ENCODE measurements at regions not wholly inside any gene's neighbourhood (a gene's known extent, or its start where the extent isn't known, plus 50 kb on each side); places are given as distances from the start of the nearest gene placed in this dataset.

- no peak for DNase-seq
These were observed 503.0 kb downstream of the EFNB2 start for GRCh38 chr13:106032441-106032840.

DNA sequence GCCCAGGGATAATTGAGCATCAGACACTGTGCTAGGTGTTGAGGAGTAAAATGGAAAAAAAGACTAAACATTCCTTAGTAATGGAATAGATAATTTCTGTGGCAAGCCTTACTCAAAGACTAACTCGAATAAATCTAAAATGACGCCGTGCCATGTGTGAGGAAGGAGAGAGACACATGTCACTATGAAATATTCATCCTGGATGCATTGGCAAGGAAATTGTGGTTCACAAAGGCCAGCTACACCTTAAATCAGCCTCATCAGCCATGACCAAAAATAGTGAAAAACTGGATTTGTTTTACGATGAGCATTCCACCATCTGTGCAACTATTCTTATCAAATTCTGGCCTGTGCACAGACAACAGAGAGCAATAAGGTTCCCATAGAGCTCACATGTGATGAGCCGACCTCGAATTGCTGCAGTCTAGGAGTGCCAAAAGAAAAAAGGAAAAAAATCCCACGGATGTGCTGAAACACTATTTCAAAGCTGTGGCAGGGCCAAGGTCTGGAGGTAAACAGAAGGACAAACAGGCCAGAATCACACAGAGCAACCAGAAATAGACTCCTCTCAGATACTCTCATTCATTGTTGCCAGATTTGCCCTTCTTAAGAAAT lies 505.7 kb downstream of the EFNB2 start:
- DNase-seq, result no peak

DNA sequence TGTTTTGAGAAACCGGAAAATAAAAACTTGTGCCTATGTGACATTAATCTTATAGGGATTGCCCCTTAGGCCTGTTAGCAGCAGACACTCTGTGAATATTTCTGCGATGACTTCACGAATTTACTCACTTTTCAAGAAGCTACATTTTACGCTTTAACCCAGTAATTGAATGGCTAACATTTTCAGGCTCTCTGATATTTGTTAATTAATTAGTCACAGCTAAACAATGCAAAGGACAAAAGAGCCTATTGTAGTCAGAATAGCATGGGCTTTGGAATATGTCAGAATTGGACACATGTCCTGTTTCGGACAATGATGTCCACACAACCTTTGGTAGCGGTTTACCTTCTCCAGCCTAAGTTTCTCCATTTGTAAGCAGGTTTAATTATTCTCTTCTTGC lies 506.6 kb downstream of the EFNB2 start:
- DNase-seq, result peak; percentile 73

GRCh38 chr13:106011600-106011999 lies 523.9 kb downstream of the EFNB2 start:
- no peak for DNase-seq

- DNase-seq, result no peak
These were observed 524.6 kb downstream of the EFNB2 start for GRCh38 chr13:106010836-106011235.

GRCh38 chr13:106008540-106008939 lies 526.9 kb downstream of the EFNB2 start:
- no peak for DNase-seq

DNA sequence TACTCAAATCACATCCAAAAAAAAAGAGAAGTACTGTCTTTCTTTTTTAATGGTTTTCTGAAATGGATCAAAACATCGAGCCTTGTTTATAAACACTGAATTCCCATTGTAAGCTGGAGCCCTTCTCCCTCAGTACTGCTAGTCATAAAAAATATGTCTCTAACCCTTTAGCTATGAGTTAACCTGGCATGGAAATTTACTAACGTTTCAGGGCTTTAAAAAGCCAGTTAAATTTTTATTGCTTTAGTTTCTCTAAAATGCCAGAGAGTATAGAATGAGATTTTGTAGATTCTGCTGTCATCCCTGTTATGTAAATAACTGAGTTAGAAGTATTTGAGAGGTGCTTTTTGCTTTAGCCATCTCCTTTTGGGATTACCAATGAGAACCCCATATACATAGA lies 528.3 kb downstream of the EFNB2 start:
- DNase-seq, result no peak

GRCh38 chr13:106003651-106004050 lies 531.8 kb downstream of the EFNB2 start:
- no peak for DNase-seq

GRCh38 chr13:106001443-106001842 lies 534.0 kb downstream of the EFNB2 start:
- DNase-seq, result no peak

- DNase-seq, result peak; percentile 61
These were observed 537.6 kb downstream of the EFNB2 start for GRCh38 chr13:105997581-105998550.

DNA sequence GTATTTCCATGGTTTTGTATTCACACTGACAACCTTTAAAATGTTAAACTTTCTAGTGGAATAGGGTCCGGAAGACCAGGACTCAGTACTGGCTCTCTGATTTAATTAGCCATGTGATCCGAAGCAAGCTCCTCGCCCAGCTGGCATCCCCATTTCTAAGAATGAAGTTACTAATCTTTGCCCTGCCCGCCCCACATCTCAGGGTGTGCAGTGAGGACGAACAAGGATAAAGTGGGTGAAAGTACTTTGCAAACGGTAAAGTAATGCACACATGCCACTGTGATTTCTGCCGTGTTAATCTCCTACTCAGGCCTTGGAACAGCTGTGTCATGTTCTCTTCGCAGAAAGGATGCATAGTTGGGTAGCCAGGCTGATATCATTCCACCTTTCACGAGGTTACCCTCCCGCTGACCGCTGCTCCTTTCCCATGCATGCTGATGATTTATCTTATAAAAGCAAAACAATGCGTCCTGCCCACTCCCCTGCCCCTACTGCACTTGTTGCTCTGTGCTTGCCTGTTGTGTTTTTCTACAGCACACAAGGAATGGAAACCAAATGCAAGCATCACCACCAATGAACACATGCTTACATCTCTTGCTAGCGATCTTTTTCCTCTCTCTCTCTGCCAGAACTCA lies 539.0 kb downstream of the EFNB2 start:
- no peak for DNase-seq

GRCh38 chr13:105994340-105994739 lies 541.1 kb downstream of the EFNB2 start:
- DNase-seq, result no peak

DNA sequence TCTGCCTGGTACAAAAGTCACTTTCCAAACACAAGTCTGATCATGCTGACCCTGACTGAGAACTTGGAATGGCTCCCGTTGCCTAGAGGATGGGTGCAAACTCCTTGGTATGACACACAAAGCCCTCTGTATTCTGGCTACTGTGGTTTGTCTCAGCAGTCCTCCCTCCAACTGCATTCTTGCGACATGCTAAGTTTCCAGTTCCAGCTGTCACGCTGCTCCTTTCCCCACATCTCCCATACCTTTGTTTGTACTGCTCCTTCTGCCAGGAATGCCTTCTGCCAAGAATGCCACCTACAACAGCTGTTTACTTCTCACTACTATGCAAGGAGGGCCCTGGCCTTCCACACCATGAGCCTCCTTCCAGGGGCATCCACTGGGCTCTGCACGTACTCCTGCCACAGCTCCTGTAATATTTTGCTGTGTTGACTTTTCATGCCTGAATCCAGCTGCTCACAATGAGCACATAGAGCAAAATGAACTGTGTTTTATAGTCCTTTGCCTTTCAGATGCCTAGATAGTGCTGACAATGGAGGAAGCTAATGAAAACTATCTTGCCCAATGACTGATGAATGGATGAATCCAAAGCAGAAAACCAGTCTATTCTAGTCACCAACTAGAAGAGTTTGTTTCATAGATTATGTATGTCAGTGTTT lies 543.7 kb downstream of the EFNB2 start:
- peak; percentile 63 for DNase-seq

DNA sequence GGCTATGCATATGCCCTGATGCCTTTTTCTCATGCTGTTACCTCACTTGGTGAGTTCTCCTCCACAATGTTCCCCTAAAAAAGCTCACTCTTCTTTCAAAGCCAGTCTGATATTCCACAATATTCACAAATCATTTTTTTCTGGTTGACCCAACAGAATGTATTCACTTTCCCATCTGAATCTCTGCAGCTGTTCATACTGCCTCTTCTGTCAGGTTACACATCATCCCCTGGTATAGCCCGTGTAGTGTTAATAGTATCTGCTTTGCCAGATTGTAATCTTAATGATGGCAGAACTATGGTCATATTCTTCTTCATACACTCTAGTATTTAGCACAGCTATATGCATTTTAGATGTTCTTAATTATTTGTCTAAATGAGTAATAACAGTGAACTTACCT lies 544.3 kb downstream of the EFNB2 start:
- no peak for DNase-seq

- DNase-seq, result peak; percentile 63
These were observed 545.1 kb downstream of the EFNB2 start for GRCh38 chr13:105990256-105990958.

- DNase-seq, result no peak
These were observed 550.8 kb downstream of the EFNB2 start for GRCh38 chr13:105984646-105985045.

DNA sequence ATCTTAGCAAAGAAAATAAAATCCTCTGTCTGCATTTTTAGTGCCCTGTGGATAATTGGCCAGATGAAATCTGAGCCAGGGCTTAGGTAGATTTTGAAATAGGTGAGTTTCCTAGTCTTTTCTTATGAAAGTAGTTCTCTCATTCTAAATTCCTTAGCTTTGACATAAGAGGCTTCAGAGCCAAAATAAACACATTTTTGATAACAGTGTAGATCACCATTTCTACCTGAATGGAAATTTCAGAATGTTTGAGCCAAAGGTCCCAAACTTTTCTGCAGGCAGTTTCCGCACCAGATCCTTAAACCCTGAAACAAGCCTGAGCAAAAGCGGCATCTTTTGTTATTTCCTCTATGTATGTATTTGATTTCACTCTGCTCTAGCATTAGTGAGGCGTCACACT lies 551.2 kb downstream of the EFNB2 start:
- no peak for DNase-seq

GRCh38 chr13:105982219-105982930 lies 553.1 kb downstream of the EFNB2 start:
- DNase-seq, result no peak

DNA sequence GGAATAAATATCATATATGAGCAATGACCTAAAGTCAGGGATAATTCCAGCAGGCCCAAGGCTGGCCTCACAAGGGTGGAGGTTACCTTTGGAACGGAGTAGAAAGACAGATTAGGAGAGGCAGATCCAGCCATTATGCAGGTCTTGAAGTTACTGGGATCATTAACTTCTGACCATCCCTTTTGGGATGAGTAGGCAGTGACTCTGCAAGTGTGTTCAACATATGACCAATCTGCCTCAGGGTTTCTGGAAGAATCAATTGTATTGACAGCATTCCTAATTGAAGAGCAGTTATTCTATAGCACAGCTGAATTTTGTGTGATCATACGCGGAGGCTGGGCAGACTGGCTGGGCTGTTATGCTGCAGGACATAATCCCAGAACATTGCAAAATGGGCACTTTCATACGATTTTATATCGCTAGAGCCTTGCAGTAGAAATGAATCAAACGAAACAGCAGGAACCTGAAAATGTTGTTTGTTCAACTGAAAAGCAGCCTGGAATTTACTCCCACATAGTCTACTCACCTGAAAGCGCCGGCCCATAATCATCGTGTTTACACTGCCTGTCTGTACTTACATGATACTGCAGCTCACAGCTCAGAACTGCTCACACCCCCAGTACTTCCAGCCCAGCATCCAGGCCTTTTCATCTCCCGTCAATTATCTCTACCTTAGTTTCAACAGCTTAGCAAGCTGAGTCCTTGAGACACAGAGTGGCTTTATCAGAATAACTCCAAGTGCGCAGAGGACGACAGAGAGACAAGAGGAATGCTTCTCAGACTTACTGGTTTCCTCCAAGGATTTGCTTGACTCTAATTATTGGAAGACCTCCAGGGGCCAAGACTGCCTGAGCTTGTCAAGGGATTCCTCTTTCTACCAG lies 556.1 kb downstream of the EFNB2 start:
- peak; percentile 81 for DNase-seq

- no peak for DNase-seq
These were observed 561.1 kb downstream of the EFNB2 start for GRCh38 chr13:105974380-105974779.

Measured in fibroblast of skin of abdomen (primary cell).